ENCODE measurements at regions not wholly inside any gene's neighbourhood (a gene's known extent, or its start where the extent isn't known, plus 50 kb on each side); places are given as distances from the start of the nearest gene placed in this dataset.
"Not testable (repeated sequence)": the region's sequence is repeated elsewhere in the genome, so short reads cannot be mapped to it uniquely, and the experiment has no call there.

DNA sequence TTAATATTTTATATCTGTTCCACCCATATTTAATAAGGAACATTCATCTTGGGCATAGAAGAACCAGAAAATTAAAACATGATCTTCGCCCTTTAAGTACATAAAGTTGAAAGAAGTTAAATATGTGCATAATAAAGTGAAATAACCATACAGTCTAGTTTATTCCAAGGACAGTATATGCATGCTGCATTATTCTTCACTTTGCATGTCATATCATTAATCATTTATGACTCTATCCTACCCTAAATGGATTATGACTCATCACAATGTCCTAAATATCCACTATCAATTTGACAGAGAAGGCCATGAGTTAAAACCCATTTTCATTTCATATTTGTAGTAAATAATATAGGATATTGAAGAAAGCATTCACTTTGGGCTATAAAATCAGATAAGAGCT is 576.5 kb upstream of the GNPDA2 start:
- DNase-seq (no peak), ATAC-seq (no peak)
- H3K4me1 Mint-ChIP-seq (ENCODE audit: low read depth) = no peaks in the 10 kb centered on the region
- peaks cover 3% of the 10 kb centered on the region for H3K9me3 Mint-ChIP-seq
- no peak overlapping the region for H3K4me3 Mint-ChIP-seq
- H3K36me3 Mint-ChIP-seq (ENCODE audit: insufficient read depth) = no peaks in the 10 kb centered on the region
- no peaks in the 10 kb centered on the region for H3K27me3 Mint-ChIP-seq (ENCODE audit: low read depth)

- H3K36me3 Mint-ChIP-seq (ENCODE audit: insufficient read depth) = no peaks in the 10 kb centered on the region
- H3K9me3 Mint-ChIP-seq = peaks cover 14% of the 10 kb centered on the region
- no peaks in the 10 kb centered on the region for H3K4me1 Mint-ChIP-seq (ENCODE audit: low read depth)
- H3K27me3 Mint-ChIP-seq (ENCODE audit: low read depth) = no peaks in the 10 kb centered on the region
- DNase-seq (no peak), ATAC-seq (no peak)
- H3K4me3 Mint-ChIP-seq = no peak overlapping the region
Measured at GRCh38 chr4:45294464-45294863, 568.1 kb upstream of the GNPDA2 start.

DNA sequence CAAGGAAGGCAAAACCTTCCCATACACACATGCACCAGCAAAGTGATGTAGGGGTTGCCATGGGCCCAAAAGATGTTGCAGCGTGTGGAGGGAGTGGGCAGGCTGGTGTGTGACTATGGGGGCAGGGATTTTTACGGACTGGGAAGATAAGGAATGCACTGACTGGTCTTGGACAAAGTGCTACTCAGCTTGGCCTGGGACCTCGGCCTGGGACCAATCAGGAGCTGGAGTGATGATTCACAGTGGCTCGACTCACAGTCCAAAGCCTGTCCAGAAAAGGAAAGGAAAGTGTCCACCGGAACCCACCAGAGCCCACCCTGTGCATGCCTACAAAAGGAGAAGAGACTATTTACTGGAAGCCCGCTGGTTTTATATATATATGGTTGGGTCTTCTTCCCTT is 567.0 kb upstream of the GNPDA2 start:
- Mint-ChIP-seq H3K4me3 (no peak overlapping the region), H3K9me3 (peaks cover 19% of the 10 kb centered on the region), H3K36me3 (ENCODE audit: insufficient read depth) (no peaks in the 10 kb centered on the region), H3K27me3 (ENCODE audit: low read depth) (no peaks in the 10 kb centered on the region), H3K4me1 (ENCODE audit: low read depth) (no peaks in the 10 kb centered on the region)
- ATAC-seq (no peak), DNase-seq (no peak)

DNA sequence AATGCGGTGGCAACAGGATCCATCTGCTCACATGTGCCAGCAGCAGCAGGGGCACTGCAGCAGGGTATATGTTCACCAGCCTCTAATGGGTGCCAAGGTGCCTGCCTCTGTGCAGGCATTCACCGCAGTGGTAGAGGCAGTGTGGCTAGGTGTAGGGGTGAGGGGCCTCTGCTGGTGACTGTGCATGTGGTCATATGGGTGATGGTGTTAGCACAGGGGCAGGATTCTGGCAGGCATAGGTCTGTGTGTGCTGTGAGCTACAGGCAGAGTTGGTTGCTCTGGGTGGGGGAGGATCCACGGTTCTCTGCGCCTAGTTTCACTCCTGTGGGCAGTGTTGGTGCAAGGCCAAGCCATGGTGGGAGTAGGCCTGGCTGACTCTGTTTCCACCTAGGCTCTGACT is 566.5 kb upstream of the GNPDA2 start:
- ATAC-seq (no peak), DNase-seq (no peak)
- Mint-ChIP-seq H3K36me3 (ENCODE audit: insufficient read depth) (no peaks in the 10 kb centered on the region), H3K4me3 (no peak overlapping the region), H3K4me1 (ENCODE audit: low read depth) (no peaks in the 10 kb centered on the region), H3K27me3 (ENCODE audit: low read depth) (no peaks in the 10 kb centered on the region), H3K9me3 (peaks cover 19% of the 10 kb centered on the region)

DNA sequence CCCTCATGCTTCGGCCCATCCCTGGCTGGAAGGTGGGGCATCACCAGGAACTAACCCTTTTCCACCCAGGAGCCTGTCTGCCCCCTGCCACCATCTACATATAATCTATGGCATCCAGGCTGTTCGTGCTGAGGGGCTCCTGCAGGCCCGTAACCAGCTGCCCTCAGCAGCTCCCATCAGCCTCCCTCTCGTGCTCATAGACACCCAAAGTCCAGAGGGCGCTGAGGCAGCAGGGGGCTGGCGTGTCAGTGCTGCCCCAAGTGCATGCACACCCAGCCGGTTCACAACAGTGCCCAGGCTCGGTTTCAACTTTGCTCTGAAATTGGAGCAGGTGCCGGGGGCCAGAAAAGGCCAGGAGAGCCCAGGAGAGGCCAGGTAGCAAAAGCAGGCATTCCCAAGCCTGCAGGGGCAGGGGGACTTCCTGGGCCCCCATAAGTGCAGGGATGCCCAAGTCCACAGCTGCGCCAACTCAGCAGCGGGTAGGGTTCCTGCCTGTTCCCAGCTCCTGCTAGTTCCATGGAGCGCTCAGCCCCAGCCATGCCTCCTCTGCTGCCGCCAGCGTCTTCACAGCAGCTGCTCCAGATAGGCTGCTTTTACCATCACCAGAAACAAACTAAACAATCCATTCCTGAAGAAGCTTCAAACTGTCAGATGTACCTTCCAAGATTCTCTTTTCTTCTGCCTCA is 558.2 kb upstream of the GNPDA2 start:
- Mint-ChIP-seq H3K4me3 (no peak overlapping the region), H3K4me1 (ENCODE audit: low read depth) (no peaks in the 10 kb centered on the region), H3K36me3 (ENCODE audit: insufficient read depth) (no peaks in the 10 kb centered on the region), H3K27me3 (ENCODE audit: low read depth) (no peaks in the 10 kb centered on the region), H3K9me3 (peaks cover 21% of the 10 kb centered on the region)
- DNase-seq (no peak), ATAC-seq (no peak)

- no peak overlapping the region for H3K4me3 Mint-ChIP-seq
- DNase-seq (no peak), ATAC-seq (no peak)
- peaks cover 16% of the 10 kb centered on the region for H3K9me3 Mint-ChIP-seq
- H3K4me1 Mint-ChIP-seq (ENCODE audit: low read depth) = no peaks in the 10 kb centered on the region
- H3K27me3 Mint-ChIP-seq (ENCODE audit: low read depth) = no peaks in the 10 kb centered on the region
- H3K36me3 Mint-ChIP-seq (ENCODE audit: insufficient read depth) = no peaks in the 10 kb centered on the region
Measured at GRCh38 chr4:45283352-45283751, 557.0 kb upstream of the GNPDA2 start.

DNA sequence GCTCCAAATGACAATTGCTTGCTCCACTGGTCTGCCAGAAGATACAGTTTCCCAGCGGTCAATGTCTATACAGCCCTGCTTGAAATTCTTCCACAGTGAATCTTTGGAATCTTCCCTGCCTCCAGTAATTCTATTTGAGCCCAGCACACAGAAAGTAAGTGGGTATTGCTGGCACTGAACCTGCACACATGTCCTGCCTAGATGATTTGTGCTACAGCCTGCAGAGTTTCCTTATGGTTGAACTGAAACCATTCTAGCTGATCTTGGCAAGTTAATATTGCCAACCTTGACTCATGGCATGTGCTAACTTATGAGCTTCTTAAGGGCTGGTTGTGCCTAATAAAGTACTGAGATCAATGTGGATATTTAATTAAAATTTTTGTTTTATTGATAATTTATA is 553.8 kb upstream of the GNPDA2 start:
- no peak overlapping the region for H3K4me3 Mint-ChIP-seq
- DNase-seq (no peak), ATAC-seq (no peak)
- no peaks in the 10 kb centered on the region for H3K27me3 Mint-ChIP-seq (ENCODE audit: low read depth)
- H3K9me3 Mint-ChIP-seq = peaks cover 7% of the 10 kb centered on the region
- H3K4me1 Mint-ChIP-seq (ENCODE audit: low read depth) = no peaks in the 10 kb centered on the region
- no peaks in the 10 kb centered on the region for H3K36me3 Mint-ChIP-seq (ENCODE audit: insufficient read depth)

GRCh38 chr4:45275862-45276261 is 549.5 kb upstream of the GNPDA2 start:
- no peak for ATAC-seq
- Mint-ChIP-seq H3K27me3 (ENCODE audit: low read depth) (no peaks in the 10 kb centered on the region), H3K4me3 (no peak overlapping the region), H3K4me1 (ENCODE audit: low read depth) (no peaks in the 10 kb centered on the region), H3K36me3 (ENCODE audit: insufficient read depth) (no peaks in the 10 kb centered on the region), H3K9me3 (peaks cover 10% of the 10 kb centered on the region)
- no peak for DNase-seq

GRCh38 chr4:45248106-45248505 is 521.8 kb upstream of the GNPDA2 start:
- not testable (repeated sequence) for ATAC-seq; DNase-seq; H3K4me1 Mint-ChIP-seq (ENCODE audit: low read depth); H3K27me3 Mint-ChIP-seq (ENCODE audit: low read depth); H3K4me3 Mint-ChIP-seq; H3K36me3 Mint-ChIP-seq (ENCODE audit: insufficient read depth)
- peaks cover 16% of the 10 kb centered on the region for H3K9me3 Mint-ChIP-seq

- DNase-seq (no peak), ATAC-seq (no peak)
- no peaks in the 10 kb centered on the region for H3K36me3 Mint-ChIP-seq (ENCODE audit: insufficient read depth)
- no peaks in the 10 kb centered on the region for H3K4me1 Mint-ChIP-seq (ENCODE audit: low read depth)
- no peaks in the 10 kb centered on the region for H3K27me3 Mint-ChIP-seq (ENCODE audit: low read depth)
- no peak overlapping the region for H3K4me3 Mint-ChIP-seq
- peaks cover 13% of the 10 kb centered on the region for H3K9me3 Mint-ChIP-seq
Measured at GRCh38 chr4:45241976-45242375, 515.6 kb upstream of the GNPDA2 start.

- no peaks in the 10 kb centered on the region for H3K36me3 Mint-ChIP-seq (ENCODE audit: insufficient read depth)
- no peak overlapping the region for H3K4me3 Mint-ChIP-seq
- no peaks in the 10 kb centered on the region for H3K27me3 Mint-ChIP-seq (ENCODE audit: low read depth)
- H3K9me3 Mint-ChIP-seq = peaks cover 9% of the 10 kb centered on the region
- ATAC-seq (no peak), DNase-seq (no peak)
- no peaks in the 10 kb centered on the region for H3K4me1 Mint-ChIP-seq (ENCODE audit: low read depth)
Measured at GRCh38 chr4:45229206-45229605, 502.9 kb upstream of the GNPDA2 start.

- Mint-ChIP-seq H3K4me1 (ENCODE audit: low read depth) (no peaks in the 10 kb centered on the region), H3K27me3 (ENCODE audit: low read depth) (no peaks in the 10 kb centered on the region), H3K4me3 (no peak overlapping the region), H3K9me3 (peaks cover 4% of the 10 kb centered on the region), H3K36me3 (ENCODE audit: insufficient read depth) (no peaks in the 10 kb centered on the region)
- no peak for DNase-seq
- no peak for ATAC-seq
Measured at GRCh38 chr4:45215976-45216542, 489.7 kb upstream of the GNPDA2 start.

DNA sequence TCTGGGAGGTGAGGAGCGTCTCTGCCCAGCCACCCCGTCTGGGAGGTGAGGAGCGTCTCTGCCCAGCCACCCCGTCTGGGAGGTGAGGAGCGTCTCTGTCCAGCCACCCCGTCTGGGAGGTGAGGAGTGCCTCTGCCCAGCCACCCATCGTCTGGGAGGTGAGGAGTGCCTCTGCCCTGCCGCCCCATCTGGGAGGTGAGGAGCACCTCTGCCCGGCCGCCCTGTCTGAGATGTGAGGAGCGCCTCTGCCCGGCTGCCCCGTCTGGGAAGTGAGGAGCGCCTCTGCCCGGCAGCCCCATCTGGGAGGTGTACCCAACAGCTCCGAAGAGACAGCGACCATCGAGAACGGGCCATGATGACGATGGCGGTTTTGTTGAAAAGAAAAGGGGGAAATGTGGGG is 482.1 kb upstream of the GNPDA2 start:
- not testable (repeated sequence) for H3K4me3 Mint-ChIP-seq; H3K4me1 Mint-ChIP-seq (ENCODE audit: low read depth); ATAC-seq; DNase-seq; H3K36me3 Mint-ChIP-seq (ENCODE audit: insufficient read depth); H3K27me3 Mint-ChIP-seq (ENCODE audit: low read depth)
- peaks cover 13% of the 10 kb centered on the region for H3K9me3 Mint-ChIP-seq

- H3K4me1 Mint-ChIP-seq (ENCODE audit: low read depth); DNase-seq; H3K36me3 Mint-ChIP-seq (ENCODE audit: insufficient read depth); H3K4me3 Mint-ChIP-seq; H3K27me3 Mint-ChIP-seq (ENCODE audit: low read depth); ATAC-seq: not testable (repeated sequence)
- peaks cover 13% of the 10 kb centered on the region for H3K9me3 Mint-ChIP-seq
Measured at GRCh38 chr4:45207864-45208331, 481.5 kb upstream of the GNPDA2 start.

- not testable (repeated sequence) for H3K4me3 Mint-ChIP-seq; H3K4me1 Mint-ChIP-seq (ENCODE audit: low read depth); H3K27me3 Mint-ChIP-seq (ENCODE audit: low read depth); H3K36me3 Mint-ChIP-seq (ENCODE audit: insufficient read depth); ATAC-seq; DNase-seq
- H3K9me3 Mint-ChIP-seq = peaks cover 15% of the 10 kb centered on the region
Measured at GRCh38 chr4:45207241-45207863, 481.0 kb upstream of the GNPDA2 start.

Data from activated T-cell treated with anti-CD3 and anti-CD28 coated beads, Interleukin-2, amount 50 U/mL, for 4 hours (primary cell).